GM12873 (cell line): ENCODE measurements at regions not wholly inside any gene's neighbourhood (a gene's known extent, or its start where the extent isn't known, plus 50 kb on each side); places are given as distances from the start of the nearest gene placed in this dataset.

Experiments
- CTCF ChIP-seq: IDR thresholded peaks from 2 replicates; pipeline ENCODE4 v1.5.1; 2012; ENCODE audit warnings: low read depth, mild to moderate bottlenecking, moderate library complexity, low read length, control low read depth; ENCODE audit not compliant: insufficient read depth; ENCODE audit errors: missing control alignments

DNA sequence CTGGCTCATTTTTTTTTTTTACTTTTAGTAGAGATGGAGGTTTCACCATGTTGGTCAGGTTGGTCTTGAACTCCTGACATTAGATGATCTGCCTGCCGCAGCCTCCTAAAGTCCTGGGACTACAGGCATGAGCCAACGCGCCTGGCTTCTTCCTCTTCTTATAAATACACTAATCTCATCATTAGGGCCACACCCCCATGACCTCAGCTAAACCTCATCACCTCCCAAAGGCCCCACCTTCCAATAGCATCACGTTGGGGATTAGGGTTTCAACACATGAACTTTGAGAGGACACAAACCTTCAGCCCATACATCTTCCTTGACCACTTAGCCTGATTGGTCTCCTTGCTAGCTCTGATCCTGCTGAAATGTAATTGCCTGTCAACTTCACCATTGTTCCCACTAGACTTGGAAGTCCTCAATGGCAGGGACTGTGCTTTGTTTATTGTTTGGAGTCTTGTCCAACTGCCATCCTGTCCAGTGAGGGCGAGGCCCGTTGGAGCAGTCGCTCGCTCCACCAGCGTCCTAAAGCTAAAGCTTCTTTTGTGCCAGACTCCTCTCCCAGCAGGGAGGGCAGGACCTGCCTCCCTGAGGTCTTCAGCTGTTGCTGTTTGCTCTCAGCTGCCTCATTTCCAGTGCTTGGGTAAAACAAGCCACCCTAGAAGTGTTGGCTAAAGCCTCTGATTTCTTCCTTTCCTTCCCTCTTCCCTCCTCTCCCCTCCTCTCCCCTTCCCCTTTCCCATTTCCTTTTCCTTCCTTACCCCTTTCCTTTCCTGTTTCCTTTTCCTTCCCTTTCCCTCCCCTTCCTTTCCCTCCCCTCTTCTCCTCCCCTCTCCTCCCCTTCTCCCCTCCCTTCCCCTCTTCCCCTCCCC is 85.3 kb downstream of the HAPSTR1 start:
- TF ChIP-seq CTCF, result no peak

GRCh38 chr16:9177861-9178260 is 86.4 kb downstream of the HAPSTR1 start:
- no peak for TF ChIP-seq CTCF

- TF ChIP-seq CTCF, result no peak
These were observed 92.4 kb downstream of the HAPSTR1 start for GRCh38 chr16:9183682-9184353.

GRCh38 chr16:9184354-9184690 is 92.9 kb downstream of the HAPSTR1 start:
- TF ChIP-seq CTCF, result no peak

- no peak for TF ChIP-seq CTCF
These were observed 93.9 kb downstream of the HAPSTR1 start for GRCh38 chr16:9185381-9185780.

DNA sequence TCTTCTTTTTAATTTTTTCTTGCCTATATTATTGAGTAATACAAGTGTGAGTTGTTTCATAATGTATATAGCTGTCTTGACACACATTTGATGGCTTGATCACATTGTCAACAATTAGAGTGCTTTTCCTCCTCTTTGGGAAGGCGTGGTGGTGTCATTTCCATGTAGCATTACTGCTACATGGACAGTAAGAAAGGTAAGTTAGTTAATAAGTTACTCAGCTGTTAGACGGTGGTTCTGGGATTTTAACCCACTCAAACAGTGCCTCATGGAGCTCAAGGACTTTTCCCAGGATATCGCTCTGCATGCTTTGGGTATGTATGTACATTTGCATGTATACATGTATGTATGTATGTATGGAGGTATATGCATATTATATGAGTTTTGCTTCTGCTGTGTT is 94.6 kb downstream of the HAPSTR1 start:
- no peak for TF ChIP-seq CTCF

DNA sequence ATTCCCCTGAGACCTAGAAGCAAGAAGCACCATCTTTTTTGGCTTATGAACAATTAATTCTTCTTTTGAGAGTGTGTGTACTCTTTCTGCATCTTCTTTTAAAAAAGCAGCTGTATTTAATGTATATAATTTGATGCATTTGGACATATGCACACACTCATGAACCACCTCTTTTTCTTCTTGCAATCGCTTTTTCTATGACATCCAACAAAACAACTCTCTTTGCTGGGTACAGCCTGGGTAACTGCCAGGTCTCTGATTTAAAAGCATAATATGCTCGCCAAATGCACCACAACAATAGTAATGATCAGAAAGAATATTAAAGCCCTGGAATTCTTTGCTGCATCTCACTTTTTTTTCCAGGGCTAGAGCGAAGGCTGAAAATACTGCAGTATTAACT is 97.3 kb downstream of the HAPSTR1 start:
- TF ChIP-seq CTCF, result no peak
